ENCODE measurements at regions not wholly inside any gene's neighbourhood (a gene's known extent, or its start where the extent isn't known, plus 50 kb on each side); places are given as distances from the start of the nearest gene placed in this dataset.
A peak's percentile ranks its signal among the peaks of the same experiment; 100 is the strongest.
"Not testable (repeated sequence)": the region's sequence is repeated elsewhere in the genome, so short reads cannot be mapped to it uniquely, and the experiment has no call there.

DNA sequence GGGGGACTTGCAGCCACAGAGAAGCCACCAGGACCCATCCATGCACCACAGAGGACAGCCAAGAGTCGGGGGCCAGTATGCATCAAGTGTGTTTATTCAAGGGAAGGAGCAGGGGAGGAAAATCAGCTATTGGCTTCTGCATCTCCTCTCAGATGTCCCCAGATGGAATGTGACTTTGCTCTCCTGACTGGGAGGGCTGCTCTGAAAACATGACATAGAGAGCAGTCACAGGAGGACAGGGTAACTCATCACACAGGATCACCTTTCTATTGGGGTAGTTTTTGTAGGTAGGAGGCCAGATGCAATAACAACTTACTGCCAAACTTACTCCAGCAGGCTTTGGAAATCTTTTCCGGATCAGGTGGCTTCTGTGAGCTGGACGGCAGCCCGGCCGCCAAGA, 121.0 kb upstream of the OPCML start:
- Mint-ChIP-seq H3K4me3 (no peak overlapping the region), H3K9me3 (peaks cover 4% of the 10 kb centered on the region)

DNA sequence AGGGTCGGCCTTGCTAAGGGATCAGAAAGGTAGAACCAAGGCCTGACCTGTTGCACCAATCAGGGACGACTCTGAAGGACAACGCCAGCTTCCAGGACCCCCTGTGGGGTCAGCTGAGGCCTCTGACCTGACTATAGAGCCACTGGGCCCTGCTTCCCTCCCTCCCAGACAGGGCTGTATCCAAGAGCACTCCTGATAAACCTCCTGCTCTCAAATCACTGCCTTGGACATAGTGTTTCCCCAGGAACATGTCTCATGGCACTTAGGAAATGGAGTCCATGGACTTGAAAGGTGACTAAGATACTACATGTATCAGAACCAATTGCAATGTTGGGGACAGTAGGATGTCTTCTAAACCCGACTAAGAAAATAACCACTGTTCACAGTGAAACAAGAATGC, 117.8 kb upstream of the OPCML start:
- H3K36me3 Mint-ChIP-seq, result no peaks in the 10 kb centered on the region
- no peak overlapping the region for H3K27ac Mint-ChIP-seq
- no peak for DNase-seq (ENCODE audit: low spot score in 2 of 2)
- no peak for ATAC-seq
- peaks cover 5% of the 10 kb centered on the region for H3K9me3 Mint-ChIP-seq
- H3K4me3 Mint-ChIP-seq, result no peak overlapping the region
- H3K4me1 Mint-ChIP-seq, result no peaks in the 10 kb centered on the region

More for the DNA sequence above, 121.0 kb upstream of the OPCML start:
- H3K27ac Mint-ChIP-seq, result no peak overlapping the region
- ATAC-seq (no peak), DNase-seq (ENCODE audit: low spot score in 2 of 2) (no peak)
- H3K36me3 Mint-ChIP-seq, result no peaks in the 10 kb centered on the region
- H3K4me1 Mint-ChIP-seq, result no peaks in the 10 kb centered on the region

DNA sequence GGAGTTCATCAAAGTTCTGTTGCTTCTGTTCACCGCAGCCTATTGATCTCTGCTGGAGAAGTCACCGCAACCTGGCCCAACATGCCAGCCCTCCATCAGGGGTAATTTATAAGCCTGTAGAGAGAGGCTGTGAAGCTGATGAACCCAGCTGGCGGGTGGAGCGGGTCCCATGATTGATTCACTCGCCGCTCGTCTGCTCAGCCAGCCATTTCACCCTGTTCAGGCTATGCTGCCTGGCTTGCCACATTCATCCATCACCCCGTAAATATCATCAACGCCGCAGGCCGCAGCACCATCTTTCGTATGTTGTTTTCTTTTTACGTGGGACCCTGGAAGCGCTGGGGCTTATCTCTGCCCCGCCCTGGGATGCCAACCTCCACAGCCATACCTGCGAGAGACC, 116.7 kb upstream of the OPCML start:
- DNase-seq (ENCODE audit: low spot score in 2 of 2) (no peak), ATAC-seq (no peak)
- Mint-ChIP-seq H3K9me3 (peaks cover 5% of the 10 kb centered on the region), H3K27ac (no peak overlapping the region), H3K36me3 (no peaks in the 10 kb centered on the region), H3K4me3 (no peak overlapping the region), H3K4me1 (no peaks in the 10 kb centered on the region)

DNA sequence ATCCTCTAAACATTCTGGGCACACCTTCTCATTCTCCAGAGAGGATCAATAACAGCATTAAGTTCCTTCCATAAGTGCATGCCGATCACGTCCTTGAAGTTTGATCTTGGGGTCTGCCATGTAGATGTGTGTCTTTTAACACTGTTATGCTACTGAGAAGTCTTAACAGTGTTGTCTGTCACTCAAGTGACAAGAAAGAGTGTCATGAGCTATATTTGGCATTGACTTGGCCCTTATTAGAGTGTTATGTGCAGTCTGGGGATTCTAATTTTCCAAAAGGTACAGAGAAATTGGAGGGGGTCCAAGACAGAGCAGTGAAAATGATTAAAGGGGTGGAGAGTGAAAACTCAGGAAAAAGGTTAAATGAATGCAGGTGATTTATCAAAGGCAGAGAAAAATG, 107.1 kb upstream of the OPCML start:
- no peak overlapping the region for H3K4me3 Mint-ChIP-seq
- no peak overlapping the region for H3K27ac Mint-ChIP-seq
- ATAC-seq (no peak), DNase-seq (ENCODE audit: low spot score in 2 of 2) (no peak)
- H3K4me1 Mint-ChIP-seq, result no peaks in the 10 kb centered on the region
- no peaks in the 10 kb centered on the region for H3K36me3 Mint-ChIP-seq
- H3K9me3 Mint-ChIP-seq, result peaks cover 5% of the 10 kb centered on the region

DNA sequence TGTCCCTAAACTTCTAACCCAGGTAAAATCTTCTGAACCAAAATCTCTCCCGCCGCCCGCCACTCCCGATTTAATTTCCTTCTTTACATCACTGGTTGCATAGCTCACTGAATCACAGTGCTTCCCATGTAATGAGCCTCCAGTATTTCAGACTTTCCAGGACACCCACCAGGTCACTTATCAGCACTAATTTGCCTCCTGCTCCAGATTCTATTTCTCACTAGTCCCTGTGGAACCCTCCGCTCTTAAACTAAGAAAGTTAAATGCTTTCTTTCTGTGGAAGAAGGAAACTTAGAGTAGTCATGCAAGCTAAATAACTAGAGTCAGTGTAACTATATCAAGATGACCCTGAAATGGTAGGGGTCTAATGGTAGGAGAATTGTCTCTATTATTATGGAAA, 106.6 kb upstream of the OPCML start:
- no peak overlapping the region for H3K27ac Mint-ChIP-seq
- H3K4me3 Mint-ChIP-seq, result no peak overlapping the region
- ATAC-seq (no peak), DNase-seq (ENCODE audit: low spot score in 2 of 2) (no peak)
- peaks cover 5% of the 10 kb centered on the region for H3K9me3 Mint-ChIP-seq
- H3K36me3 Mint-ChIP-seq, result no peaks in the 10 kb centered on the region
- no peaks in the 10 kb centered on the region for H3K4me1 Mint-ChIP-seq

DNA sequence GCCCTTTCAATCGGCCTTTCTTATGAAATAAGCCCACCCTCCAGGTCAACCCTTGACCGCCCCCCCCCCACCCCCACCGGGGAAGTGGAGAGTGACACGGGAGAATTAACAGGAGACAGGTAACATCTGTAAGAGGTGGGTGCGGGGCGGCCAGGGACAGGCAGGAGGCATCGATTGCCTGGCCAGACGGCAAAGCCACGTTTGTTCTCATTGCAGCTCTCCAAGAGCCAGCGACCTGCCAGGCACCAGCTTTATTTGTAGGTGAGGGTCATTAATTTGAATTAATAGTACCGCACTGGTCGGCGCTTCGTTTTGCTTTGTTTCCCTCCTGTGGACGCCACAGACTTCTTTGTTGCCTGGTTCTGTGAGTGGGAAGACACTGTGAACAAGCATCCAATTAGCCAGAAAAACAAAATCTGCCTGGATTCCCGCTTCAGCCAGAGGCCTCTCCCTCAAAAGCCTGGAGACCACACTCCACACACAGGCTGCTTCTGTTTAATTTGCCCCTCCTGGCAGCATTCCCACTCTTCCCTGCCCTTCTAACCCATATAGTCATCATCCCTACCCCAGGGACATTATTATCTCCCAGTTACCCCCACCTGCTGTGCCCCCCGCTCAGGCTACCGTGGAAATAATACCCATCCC, 104.5 kb upstream of the OPCML start:
- DNase-seq (ENCODE audit: low spot score in 2 of 2), result no peak
- ATAC-seq, result no peak
- H3K4me1 Mint-ChIP-seq, result no peaks in the 10 kb centered on the region
- no peak overlapping the region for H3K27ac Mint-ChIP-seq
- peaks cover 5% of the 10 kb centered on the region for H3K9me3 Mint-ChIP-seq
- no peaks in the 10 kb centered on the region for H3K36me3 Mint-ChIP-seq
- no peak overlapping the region for H3K4me3 Mint-ChIP-seq

DNA sequence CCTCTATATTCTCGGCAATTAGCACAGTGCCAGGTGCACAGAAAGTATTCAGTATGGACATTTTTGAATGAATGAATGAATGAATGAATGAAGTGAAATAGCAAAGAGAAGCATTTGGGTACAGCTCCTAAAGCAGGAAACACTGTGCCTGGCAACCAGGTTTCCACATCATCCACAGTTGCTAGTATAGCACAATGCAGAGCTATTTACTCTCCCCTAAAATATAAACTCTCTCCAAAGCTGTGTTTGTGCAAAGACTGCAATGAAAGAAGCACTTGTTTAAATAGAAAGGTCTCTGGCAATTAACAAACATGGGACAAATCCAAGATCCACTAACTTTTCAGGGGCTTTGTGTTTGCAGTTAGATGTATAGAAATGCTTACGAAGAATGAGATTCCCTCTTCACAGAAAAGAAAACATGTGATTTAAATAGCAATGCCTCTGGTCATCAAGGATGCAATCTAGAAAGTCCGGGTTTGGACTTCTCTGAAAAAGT, 103.0 kb upstream of the OPCML start:
- DNase-seq (ENCODE audit: low spot score in 2 of 2) (peak in 1 of 2 donors; percentile 2), ATAC-seq (no peak)
- Mint-ChIP-seq H3K27ac (no peak overlapping the region), H3K4me1 (no peaks in the 10 kb centered on the region), H3K9me3 (peaks cover 5% of the 10 kb centered on the region), H3K4me3 (no peak overlapping the region), H3K36me3 (no peaks in the 10 kb centered on the region)

DNA sequence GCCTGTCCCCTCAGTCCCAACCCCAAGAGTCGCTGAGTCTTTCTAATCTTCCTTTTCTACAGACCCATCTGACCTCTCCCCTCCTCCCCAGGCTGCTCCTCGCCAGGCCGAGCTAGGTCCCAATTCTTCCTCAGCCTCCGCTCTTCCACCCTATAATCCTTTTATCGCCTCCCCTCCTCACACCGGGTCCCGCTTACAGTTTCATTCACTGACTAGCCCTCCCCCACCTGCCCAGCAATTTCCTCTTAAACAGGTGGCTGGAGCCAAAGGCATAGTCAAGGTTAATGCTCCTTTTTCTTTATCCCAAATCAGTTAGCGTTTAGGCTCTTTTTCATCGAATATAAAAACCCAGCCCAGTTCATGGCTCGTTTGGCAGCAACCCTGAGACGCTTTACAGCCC, 96.1 kb upstream of the OPCML start:
- H3K9me3 Mint-ChIP-seq; DNase-seq (ENCODE audit: low spot score in 2 of 2); H3K27ac Mint-ChIP-seq; ATAC-seq; H3K4me1 Mint-ChIP-seq; H3K36me3 Mint-ChIP-seq; H3K4me3 Mint-ChIP-seq: not testable (repeated sequence)

DNA sequence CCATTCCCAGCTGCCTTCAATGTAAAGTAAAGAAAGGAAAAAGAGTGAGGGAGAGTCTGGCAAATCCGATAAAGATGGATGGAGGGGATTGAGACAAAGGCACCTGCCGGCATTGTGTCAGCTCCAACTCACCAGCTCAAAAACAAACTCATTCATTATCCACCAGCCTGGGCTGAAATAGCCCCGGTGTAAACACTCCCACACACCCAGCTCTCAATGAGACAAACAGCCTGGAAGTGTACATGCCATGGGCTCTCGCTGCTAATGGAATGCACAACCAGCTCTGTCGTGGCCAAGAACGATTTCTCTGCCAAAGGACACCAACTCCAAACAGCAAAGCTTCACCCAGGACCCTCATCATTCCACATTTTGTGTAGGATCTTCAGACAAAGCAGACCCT, 89.3 kb upstream of the OPCML start:
- H3K9me3 Mint-ChIP-seq, result peaks cover 8% of the 10 kb centered on the region

DNA sequence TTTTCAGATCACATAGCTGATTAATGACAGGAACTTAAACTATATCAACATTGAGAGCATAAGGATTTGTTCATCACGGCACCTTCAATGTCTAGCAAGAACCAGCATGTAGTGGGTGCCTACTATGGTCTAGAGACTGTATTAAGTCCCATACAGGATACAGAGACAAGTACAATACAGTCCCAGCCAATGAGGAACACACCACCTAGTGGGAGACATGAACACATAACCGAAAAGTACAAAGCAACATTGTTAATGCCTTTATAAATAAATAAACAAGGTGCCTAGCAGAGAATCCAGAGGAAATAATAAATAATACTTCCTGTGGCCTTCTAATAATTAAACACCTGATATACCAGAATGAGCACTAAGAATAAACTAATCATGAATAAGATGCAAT, 87.7 kb upstream of the OPCML start:
- Mint-ChIP-seq H3K36me3 (no peaks in the 10 kb centered on the region), H3K4me3 (no peak overlapping the region), H3K4me1 (no peaks in the 10 kb centered on the region), H3K9me3 (peaks cover 13% of the 10 kb centered on the region), H3K27ac (no peak overlapping the region)
- no peak for DNase-seq (ENCODE audit: low spot score in 2 of 2)
- ATAC-seq, result no peak

More for the DNA sequence above, 89.3 kb upstream of the OPCML start:
- Mint-ChIP-seq H3K36me3 (no peaks in the 10 kb centered on the region), H3K4me1 (no peaks in the 10 kb centered on the region), H3K27ac (no peak overlapping the region), H3K4me3 (no peak overlapping the region)
- no peak for DNase-seq (ENCODE audit: low spot score in 2 of 2)
- ATAC-seq, result no peak

DNA sequence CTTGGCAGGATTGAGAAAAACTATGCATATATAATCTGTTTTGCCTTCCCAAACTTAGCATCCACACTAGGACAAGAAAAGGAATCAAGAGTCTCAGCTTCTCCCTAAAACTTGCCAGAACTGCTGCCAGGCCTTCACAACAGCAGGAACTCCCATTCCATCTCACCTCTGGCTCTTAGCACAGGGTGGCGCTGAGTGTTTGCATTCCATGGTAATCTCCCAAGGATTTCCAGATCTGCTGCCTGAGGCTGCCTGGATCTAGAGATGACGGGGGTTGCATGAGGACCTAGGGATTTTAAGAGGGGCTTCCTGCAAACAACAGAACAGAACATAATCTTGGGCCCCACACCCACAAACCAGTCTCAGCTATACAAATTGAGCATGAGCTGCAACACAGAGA, 87.1 kb upstream of the OPCML start:
- Mint-ChIP-seq H3K27ac (no peak overlapping the region), H3K4me1 (no peaks in the 10 kb centered on the region)

DNA sequence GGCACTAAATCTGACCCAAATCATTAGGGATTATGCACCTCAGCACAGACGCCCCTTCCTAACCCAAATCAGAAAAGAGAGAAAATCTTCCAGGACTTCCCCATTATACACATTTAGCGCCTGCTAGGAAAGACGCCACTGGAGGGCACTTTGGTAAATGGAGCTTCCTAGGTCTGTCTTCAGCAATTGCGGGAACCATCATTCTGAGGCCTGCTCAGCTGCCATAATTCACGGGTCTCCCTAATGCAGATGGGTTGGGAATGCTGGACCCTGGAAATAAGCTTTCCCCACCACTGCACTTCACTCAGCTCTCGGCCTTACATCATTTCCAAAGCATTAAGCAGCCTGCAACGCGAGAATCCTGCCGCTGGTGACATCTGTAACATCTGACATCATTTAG, 86.2 kb upstream of the OPCML start:
- H3K27ac Mint-ChIP-seq, result no peak overlapping the region
- H3K4me3 Mint-ChIP-seq, result no peak overlapping the region
- H3K9me3 Mint-ChIP-seq, result peaks cover 13% of the 10 kb centered on the region
- no peaks in the 10 kb centered on the region for H3K36me3 Mint-ChIP-seq
- H3K4me1 Mint-ChIP-seq, result no peaks in the 10 kb centered on the region
- no peak for DNase-seq (ENCODE audit: low spot score in 2 of 2)
- no peak for ATAC-seq

More for the DNA sequence above, 87.1 kb upstream of the OPCML start:
- Mint-ChIP-seq H3K9me3 (peaks cover 13% of the 10 kb centered on the region), H3K4me3 (no peak overlapping the region), H3K36me3 (no peaks in the 10 kb centered on the region)
- no peak for ATAC-seq
- DNase-seq (ENCODE audit: low spot score in 2 of 2), result no peak

DNA sequence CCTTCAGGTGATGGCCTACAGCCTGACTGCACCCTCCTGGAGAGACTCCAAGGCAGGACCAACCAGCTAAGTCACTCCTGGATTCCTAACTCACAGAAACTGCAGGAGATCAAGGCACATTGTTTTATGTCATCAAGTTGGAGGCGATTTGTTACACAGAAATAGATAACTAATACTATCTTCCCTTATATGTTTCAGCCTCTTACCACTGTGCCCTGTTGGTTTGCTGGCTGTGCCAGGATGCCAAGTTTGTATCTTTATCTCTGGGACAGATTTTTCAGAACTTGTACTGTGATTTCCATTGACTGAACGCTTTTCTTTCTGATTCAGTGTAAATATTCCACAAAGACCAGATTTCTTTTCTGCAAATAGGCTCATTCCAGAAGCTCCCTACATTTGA, 76.2 kb upstream of the OPCML start:
- Mint-ChIP-seq H3K4me1 (no peaks in the 10 kb centered on the region), H3K4me3 (no peak overlapping the region), H3K27ac (no peak overlapping the region), H3K36me3 (no peaks in the 10 kb centered on the region), H3K9me3 (peaks cover 6% of the 10 kb centered on the region)
- ATAC-seq (no peak), DNase-seq (ENCODE audit: low spot score in 2 of 2) (no peak)

DNA sequence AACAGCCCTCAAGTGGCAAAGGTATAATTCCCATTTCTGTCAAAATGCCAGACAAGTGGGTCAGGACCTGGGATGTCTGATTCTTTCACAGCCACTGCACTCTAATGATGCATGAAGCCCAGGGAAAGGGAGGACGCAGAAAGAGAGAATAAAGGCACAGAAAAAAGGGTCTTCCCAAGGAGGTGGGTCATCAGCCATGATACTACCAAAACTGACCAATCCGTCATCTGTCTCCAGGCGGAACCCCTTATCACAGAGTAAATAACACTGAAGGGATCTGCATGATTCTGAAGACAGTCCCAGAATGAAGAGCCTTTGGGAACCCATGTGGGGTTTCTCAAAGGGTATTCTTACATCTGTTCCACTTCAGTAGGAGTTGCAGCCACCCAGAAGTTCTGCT, 73.8 kb upstream of the OPCML start:
- DNase-seq (ENCODE audit: low spot score in 2 of 2) (no peak), ATAC-seq (no peak)
- Mint-ChIP-seq H3K4me1 (no peaks in the 10 kb centered on the region), H3K27ac (no peak overlapping the region), H3K4me3 (no peak overlapping the region), H3K9me3 (peaks cover 9% of the 10 kb centered on the region), H3K36me3 (no peaks in the 10 kb centered on the region)

DNA sequence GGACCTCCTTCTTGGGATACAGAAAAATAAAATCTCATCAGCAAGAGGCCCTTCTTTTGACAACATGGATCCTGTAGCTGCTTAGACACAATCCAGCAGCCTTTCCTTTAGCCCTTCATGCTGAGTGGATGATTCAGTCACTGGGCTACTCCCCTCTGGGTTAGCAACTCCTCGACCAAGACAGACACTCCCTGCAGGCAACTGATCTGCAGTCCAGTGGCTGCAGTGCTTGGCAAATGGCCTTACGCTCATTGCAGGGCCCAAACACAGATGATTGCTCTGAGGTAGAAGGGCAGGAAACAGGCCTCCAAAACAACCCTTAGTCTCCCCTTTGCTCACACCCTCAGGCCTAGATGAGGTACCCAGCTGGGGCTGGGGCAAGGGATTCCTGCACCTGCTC, 73.2 kb upstream of the OPCML start:
- Mint-ChIP-seq H3K4me3 (no peak overlapping the region), H3K27ac (no peak overlapping the region), H3K36me3 (no peaks in the 10 kb centered on the region), H3K9me3 (peaks cover 9% of the 10 kb centered on the region), H3K4me1 (no peaks in the 10 kb centered on the region)
- DNase-seq (ENCODE audit: low spot score in 2 of 2), result no peak
- no peak for ATAC-seq

DNA sequence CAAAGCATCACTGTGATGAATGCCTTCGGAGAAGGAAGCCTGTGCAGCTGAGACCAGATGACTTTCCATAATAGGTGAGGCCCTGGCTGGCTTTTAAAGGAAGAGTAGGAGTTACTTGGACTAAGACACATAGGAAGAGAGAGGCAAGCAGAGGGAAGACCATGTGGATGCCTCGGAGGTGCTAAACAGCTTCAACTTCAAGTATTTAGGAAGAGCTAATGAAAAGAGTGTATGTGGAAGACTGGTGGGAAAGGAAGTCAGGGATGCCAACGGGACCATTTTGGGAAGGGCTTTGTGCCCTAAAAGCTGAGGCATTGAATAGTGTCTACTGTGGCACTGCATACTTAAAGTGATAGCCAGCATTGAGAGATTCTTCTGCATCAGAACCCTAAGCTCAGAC, 69.3 kb upstream of the OPCML start:
- no peaks in the 10 kb centered on the region for H3K4me1 Mint-ChIP-seq
- H3K27ac Mint-ChIP-seq, result no peak overlapping the region
- no peak for DNase-seq (ENCODE audit: low spot score in 2 of 2)
- H3K4me3 Mint-ChIP-seq, result no peak overlapping the region
- no peak for ATAC-seq
- peaks cover 3% of the 10 kb centered on the region for H3K9me3 Mint-ChIP-seq
- no peaks in the 10 kb centered on the region for H3K36me3 Mint-ChIP-seq

DNA sequence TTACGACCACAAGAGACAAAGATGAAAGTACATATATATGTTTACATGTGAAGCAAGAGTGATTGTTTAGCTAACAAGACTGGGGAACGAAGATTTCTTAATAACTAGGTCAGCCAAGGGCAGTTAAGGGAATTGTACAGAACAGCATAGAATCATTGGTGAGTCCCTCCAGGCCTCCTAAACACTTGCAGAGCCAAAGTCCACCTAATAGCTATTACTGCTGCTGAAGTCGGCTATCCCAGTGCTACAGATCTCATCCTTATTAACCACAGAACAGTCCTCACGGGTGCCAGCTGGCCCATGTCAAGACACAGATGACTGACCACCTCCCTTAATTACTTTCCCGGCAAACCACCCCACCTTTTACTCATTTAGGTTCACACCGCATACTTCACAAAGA, 68.5 kb upstream of the OPCML start:
- H3K9me3 Mint-ChIP-seq, result peaks cover 8% of the 10 kb centered on the region
- no peak overlapping the region for H3K4me3 Mint-ChIP-seq
- no peaks in the 10 kb centered on the region for H3K36me3 Mint-ChIP-seq
- no peak for ATAC-seq
- H3K27ac Mint-ChIP-seq, result no peak overlapping the region
- H3K4me1 Mint-ChIP-seq, result no peaks in the 10 kb centered on the region
- DNase-seq (ENCODE audit: low spot score in 2 of 2), result no peak

Data from stimulated activated effector memory CD8-positive, alpha-beta T cell treated with anti-CD3 and anti-CD28 coated beads, Interleukin-12 subunit alpha, Interleukin-12 subunit beta, amount 100 ng/mL, for 72 hours (primary cell).